Keratinocyte (primary cell): ENCODE measurements at regions not wholly inside any gene's neighbourhood (a gene's known extent, or its start where the extent isn't known, plus 50 kb on each side); places are given as distances from the start of the nearest gene placed in this dataset.

Experiments used
- CTCF ChIP-seq, 3 experiments: IDR thresholded peaks in 1 of 3; conservative IDR thresholded peaks in 1 of 3; optimal IDR thresholded peaks in 1 of 3; 2 replicates in 2 of 3; 3 replicates in 1 of 3; pipeline versions ENCODE3 to v1.5.1; 2011; ENCODE audit warnings: low read length in 3 of 3, mild to moderate bottlenecking in 3 of 3, moderate library complexity in 2 of 3, control low read depth in 1 of 3, inconsistent platforms in 1 of 3; ENCODE audit not compliant: insufficient read depth in 2 of 3; ENCODE audit errors: extremely low read depth in 1 of 3
- EZH2 ChIP-seq: IDR thresholded peaks from one replicate; pipeline ENCODE4 v1.6.1; 2012; ENCODE audit warnings: inconsistent platforms, mild to moderate bottlenecking, low read length, moderate library complexity

GRCh38 chr13:89027694-89028306 is 1356.6 kb downstream of the SLITRK5 start:
- TF ChIP-seq CTCF (optimal IDR thresholded peaks at IDR 0.05 in 1 of 3, IDR thresholded peaks at IDR 0.05 in 1 of 3, conservative IDR thresholded peaks at IDR 0.05 in 1 of 3; ENCODE audit: extremely low read depth in 1 of 3, insufficient read depth in 2 of 3, low read length in 3 of 3) (no peak), EZH2 (no peak)
